K562 (cell line): ENCODE measurements at regions not wholly inside any gene's neighbourhood (a gene's known extent, or its start where the extent isn't known, plus 50 kb on each side); places are given as distances from the start of the nearest gene placed in this dataset.

Source experiments
- ATAC-seq: fragments of 200-7000 bp; cut with Tn5 transposase; 3 replicates; pipeline ENCODE4 v1.9.1; 2020; ENCODE audit warnings: moderate library complexity
- BruUV-seq: library from RNA; stranded (reverse); fragments of 400-500 nt; replicated peaks from 2 replicates; lab custom pipeline; 2021; lab: Mats Ljungman, UMichigan
- CTCF ChIA-PET: fragments of 300-600 bp; formaldehyde crosslinking; extraction: SDS; loops from one replicate; lab custom pipeline; 2021; ENCODE audit warnings: low intra/inter-chr PET ratio; lab: Yijun Ruan, JAX
- POLR2A ChIA-PET: fragments of 300-600, 350-650 bp; sonication (Branson Sonifier 250); formaldehyde crosslinking; extraction: SDS; loops from one replicate; lab custom pipeline; 2021; ENCODE audit warnings: antibody characterized with exemption, inconsistent platforms; lab: Yijun Ruan, JAX
- DNase-seq, 4 experiments: peaks; one replicate each; pipeline versions ENCODE4 v3.0.0 to v3.0.0-alpha.2; 2011 to 2018; ENCODE audit warnings: low spot score in 3 of 4, mixed read lengths in 3 of 4; ENCODE audit errors: extremely low read depth in 1 of 4
- FAIRE-seq: peaks from 2 replicates; lab custom pipeline; 2011; peaks lifted over from hg19 to GRCh38; lab: Jason Lieb, UNC
- H2AFZ ChIP-seq: 2 replicates; pipeline ENCODE4 v1.6.0; 2011; ENCODE audit warnings: low read depth, low read length, control low read depth, inconsistent platforms
- H3K27ac ChIP-seq: fragments of 200-600 bp; 3 replicates; pipeline ENCODE4 v1.8.0; 2011; ENCODE audit warnings: low read depth, mild to moderate bottlenecking, control low read depth, inconsistent platforms, low read length, moderate library complexity, mixed read lengths; ENCODE audit errors: extremely low read depth
- H3K27me3 ChIP-seq, 2 experiments: fragments of 300-600 bp in 1 of 2; 2 replicates in 1 of 2; 3 replicates in 1 of 2; pipeline versions ENCODE4 v1.6.0 to v1.8.0; 2011; ENCODE audit warnings: inconsistent platforms in 2 of 2, low read length in 2 of 2, mild to moderate bottlenecking in 1 of 2, mixed read lengths in 1 of 2, moderate library complexity in 1 of 2; ENCODE audit not compliant: control insufficient read depth in 2 of 2, insufficient read depth in 2 of 2
- H3K36me3 ChIP-seq: fragments of 300-600 bp; 3 replicates; pipeline ENCODE4 v1.8.0; 2011; ENCODE audit warnings: mild to moderate bottlenecking, low read length, inconsistent platforms; ENCODE audit not compliant: control insufficient read depth, insufficient read depth
- H3K4me1 ChIP-seq, 2 experiments: fragments of 200-600 bp in 1 of 2; replicated peaks in 1 of 2; 2 replicates in 1 of 2; 3 replicates in 1 of 2; pipeline versions ENCODE4 v1.5.1 to v1.8.0; 2011; ENCODE audit warnings: inconsistent platforms in 2 of 2, low read length in 2 of 2, mild to moderate bottlenecking in 1 of 2, mixed read lengths in 1 of 2, moderate library complexity in 1 of 2; ENCODE audit not compliant: control insufficient read depth in 2 of 2, insufficient read depth in 2 of 2
- H3K4me2 ChIP-seq: 2 replicates; pipeline ENCODE4 v1.6.1; 2011; ENCODE audit warnings: low read length, control low read depth, inconsistent platforms, mixed read lengths; ENCODE audit not compliant: insufficient read depth
- H3K4me3 ChIP-seq: fragments of 200-600 bp; sonication (generic), shearing (Covaris generic); 2 replicates; pipeline ENCODE4 v1.5.1; 2016; ENCODE audit warnings: control low read depth, inconsistent platforms
- H3K79me2 ChIP-seq: fragments of 200-600 bp; 3 replicates; pipeline ENCODE4 v1.8.0; 2011; ENCODE audit warnings: low read length, inconsistent platforms; ENCODE audit not compliant: control insufficient read depth, insufficient read depth
- H3K9ac ChIP-seq, 2 experiments: 2 replicates each; pipeline versions ENCODE4 v1.6.0 to v1.6.1; 2011; ENCODE audit warnings: low read depth in 2 of 2, low read length in 2 of 2, control low read depth in 1 of 2, inconsistent platforms in 1 of 2, mild to moderate bottlenecking in 1 of 2, mixed read lengths in 1 of 2; ENCODE audit not compliant: insufficient read depth in 1 of 2
- H3K9me1 ChIP-seq: one replicate; pipeline ENCODE4 v1.6.0; 2011; ENCODE audit warnings: inconsistent platforms, mild to moderate bottlenecking, low read length, moderate library complexity; ENCODE audit not compliant: control insufficient read depth, insufficient read depth
- H3K9me3 ChIP-seq: replicated peaks from 2 replicates; pipeline ENCODE4 v1.5.1; 2011; ENCODE audit warnings: low read depth, low read length, inconsistent platforms; ENCODE audit not compliant: control insufficient read depth, insufficient read depth
- H4K20me1 ChIP-seq: replicated peaks from 2 replicates; pipeline ENCODE4 v1.6.1; 2011; ENCODE audit warnings: low read length, inconsistent platforms, mixed read lengths; ENCODE audit not compliant: control insufficient read depth, insufficient read depth
- MYBL2 ChIP-seq, 2 experiments: fragments of 450-650 bp in 1 of 2; sonication (generic) in 1 of 2; formaldehyde crosslinking in 1 of 2; IDR thresholded peaks; 2 replicates each; pipeline versions ENCODE4 v1.6.1 to v1.8.1; 2017 to 2022; ENCODE audit warnings: borderline replicate concordance in 1 of 2, inconsistent platforms in 1 of 2, low read depth in 1 of 2, mild to moderate bottlenecking in 1 of 2, missing genetic modification reagents in 1 of 2, moderate library complexity in 1 of 2
- MYC ChIP-seq, 2 experiments: fragments of 250-450 bp in 1 of 2; sonication (Bioruptor Pico) in 1 of 2; IDR thresholded peaks; 2 replicates each; pipeline versions ENCODE4 v1.5.1 to v1.6.1; 2012 to 2021; ENCODE audit warnings: low read depth in 2 of 2, borderline replicate concordance in 1 of 2, improper control_type of control experiment in 1 of 2, low read length in 1 of 2, mild to moderate bottlenecking in 1 of 2, moderate library complexity in 1 of 2
- NONO ChIP-seq, 2 experiments: fragments of 200-400 bp in 1 of 2; fragments of 450-650 bp in 1 of 2; formaldehyde crosslinking in 1 of 2; IDR thresholded peaks; 2 replicates each; pipeline ENCODE4 v1.6.1; 2017; ENCODE audit warnings: low read depth in 2 of 2, mild to moderate bottlenecking in 2 of 2, moderate library complexity in 2 of 2, low read length in 1 of 2
- YY1 ChIP-seq, 3 experiments: IDR thresholded peaks; 2 replicates each; pipeline ENCODE4 v1.6.1; 2011; ENCODE audit warnings: low read length in 2 of 3, mild to moderate bottlenecking in 2 of 3, moderate library complexity in 2 of 3, borderline replicate concordance in 1 of 3, control low read depth in 1 of 3, low read depth in 1 of 3; ENCODE audit not compliant: insufficient read depth in 3 of 3, insufficient replicate concordance in 2 of 3, control insufficient read depth in 1 of 3, insufficient read length in 1 of 3; ENCODE audit errors: extremely low read depth in 1 of 3
- WGBS: fragments of 100-300 bp; shearing (Covaris generic); methylation state at CpG from one replicate; pipeline ENCODE4 v1.1.6; 2016; ENCODE audit warnings: low coverage, mixed read lengths; ENCODE audit not compliant: insufficient coverage; ENCODE audit errors: missing lambda C conversion rate; 5-methylcytosine and 5-hydroxymethylcytosine counted together
- in situ Hi-C: fragments of 300-500 bp; cut with MboI; formaldehyde crosslinking; loops from 4 replicates; pipeline ENCODE4 v1.15.0; 2018; ENCODE audit warnings: inconsistent platforms, mixed read lengths
- intact Hi-C: fragments of 100-400 bp; cut with micrococcal nuclease; formaldehyde crosslinking; loops from 2 replicates; pipeline ENCODE4 v1.14.2; 2022
- TF ChIP-seq, protein P1 (sequence below), 3 experiments: fragments of 200-800 bp in 1 of 3; sonication (Bioruptor generic) in 1 of 3; sonication (generic) in 1 of 3; formaldehyde crosslinking in 1 of 3; IDR thresholded peaks; 2 replicates each; pipeline versions ENCODE4 v1.6.1 to v1.8.0; 2016 to 2022; ENCODE audit warnings: mild to moderate bottlenecking in 2 of 3, missing compliant biosample characterization in 2 of 3, missing genetic modification characterization in 2 of 3, missing genetic modification reagents in 1 of 3
- TF ChIP-seq, protein P2 (sequence below), 2 experiments: fragments of 250-450 bp in 1 of 2; fragments of 450-650 bp in 1 of 2; sonication (Bioruptor Pico) in 1 of 2; IDR thresholded peaks; 2 replicates each; pipeline versions ENCODE4 v1.6.1 to v1.8.0; 2016 to 2021; ENCODE audit warnings: mild to moderate bottlenecking in 2 of 2, moderate library complexity in 2 of 2, missing compliant biosample characterization in 1 of 2, missing genetic modification characterization in 1 of 2

DNA sequence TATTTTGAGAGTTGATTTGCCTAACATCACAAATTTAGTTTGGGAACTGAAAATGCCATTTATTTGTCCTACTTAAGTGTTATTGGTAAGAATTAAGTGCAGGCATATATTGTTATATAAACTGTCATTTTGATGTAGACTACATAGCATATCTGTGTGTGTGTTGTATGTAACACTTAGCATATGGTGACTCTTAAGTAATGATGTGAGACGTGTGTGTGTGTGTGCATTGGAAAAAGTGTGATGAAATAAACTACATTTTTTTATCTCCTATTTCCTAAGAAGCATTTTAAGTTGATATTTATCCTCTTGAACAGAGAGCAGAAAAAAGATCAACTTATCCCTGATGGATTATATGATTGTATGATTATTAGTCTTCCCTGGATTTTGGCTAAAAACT is 588.2 kb upstream of the SUCLG2 start:
- in situ Hi-C loops (no loop called here), intact Hi-C loops (no loop called here)
- WGBS: 0% methylated on average over 1 of the region's 1 CpG
- H3K4me3 ChIP-seq: no peak overlapping the region
- no peaks in the 10 kb centered on the region for H3K27me3 ChIP-seq
- BruUV-seq: no TSS peak
- H4K20me1 ChIP-seq: no peaks in the 10 kb centered on the region
- no peak overlapping the region for H3K4me2 ChIP-seq
- H3K36me3 ChIP-seq: no peaks in the 10 kb centered on the region
- H3K9me1 ChIP-seq: no peaks in the 10 kb centered on the region
- FAIRE-seq: no peak
- H2AFZ ChIP-seq: no peak overlapping the region
- DNase-seq: no peak
- H3K9me3 ChIP-seq: no peaks in the 10 kb centered on the region
- TF ChIP-seq, protein P1, sequence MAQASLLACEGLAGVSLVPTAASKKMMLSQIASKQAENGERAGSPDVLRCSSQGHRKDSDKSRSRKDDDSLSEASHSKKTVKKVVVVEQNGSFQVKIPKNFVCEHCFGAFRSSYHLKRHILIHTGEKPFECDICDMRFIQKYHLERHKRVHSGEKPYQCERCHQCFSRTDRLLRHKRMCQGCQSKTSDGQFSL (CRISPR knock-in tag; IDR thresholded peaks at IDR 0.05): no peak
- TF ChIP-seq, protein P1 (tag; IDR thresholded peaks at IDR 0.05): no peak
- TF ChIP-seq MYBL2 (IDR thresholded peaks at IDR 0.05; ENCODE audit: low read depth): no peak
- TF ChIP-seq MYBL2 (CRISPR knock-in tag; IDR thresholded peaks at IDR 0.05; ENCODE audit: borderline replicate concordance): no peak
- no peak for TF ChIP-seq NONO (IDR thresholded peaks at IDR 0.05; ENCODE audit: low read depth in 2 of 2, low read length in 1 of 2)
- TF ChIP-seq, protein P2, sequence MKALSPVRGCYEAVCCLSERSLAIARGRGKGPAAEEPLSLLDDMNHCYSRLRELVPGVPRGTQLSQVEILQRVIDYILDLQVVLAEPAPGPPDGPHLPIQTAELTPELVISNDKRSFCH (CRISPR knock-in tag; IDR thresholded peaks at IDR 0.05): no peak
- TF ChIP-seq, protein P2 (tag; IDR thresholded peaks at IDR 0.05): no peak
- TF ChIP-seq MYC (IDR thresholded peaks at IDR 0.05; ENCODE audit: low read depth, low read length): no peak
- no peak for TF ChIP-seq MYC (CRISPR knock-in tag; IDR thresholded peaks at IDR 0.05; ENCODE audit: borderline replicate concordance, low read depth)
- no peak for TF ChIP-seq YY1 (IDR thresholded peaks at IDR 0.05; ENCODE audit: borderline replicate concordance in 1 of 3, control insufficient read depth in 1 of 3, extremely low read depth in 1 of 3, insufficient read depth in 3 of 3, insufficient read length in 1 of 3, insufficient replicate concordance in 2 of 3, low read depth in 1 of 3, low read length in 2 of 3)
- TF ChIP-seq, all 486 proteins: peak for 0
- CTCF ChIA-PET: no interaction called here
- no peaks in the 10 kb centered on the region for H3K4me1 ChIP-seq
- no peaks in the 10 kb centered on the region for H3K79me2 ChIP-seq
- no peak overlapping the region for H3K27ac ChIP-seq
- H3K9ac ChIP-seq: no peak overlapping the region
- ATAC-seq: no peak
- POLR2A ChIA-PET: no interaction called here
